Lung (tissue), 11 donors: ENCODE measurements at regions not wholly inside any gene's neighbourhood (a gene's known extent, or its start where the extent isn't known, plus 50 kb on each side); places are given as distances from the start of the nearest gene placed in this dataset.

Source experiments
- ATAC-seq: fragments of 200-7000 bp; cut with Tn5 transposase; one replicate; pipeline ENCODE4 v1.9.1; 2020; ENCODE audit warnings: moderate number of reproducible peaks; ENCODE audit not compliant: insufficient read depth, low FRiP score
- DNase-seq, 3 donors: peaks; one replicate each; pipeline ENCODE4 v3.0.0-alpha.2; 2013 to 2017
- H3K27ac ChIP-seq, 2 donors: one replicate each; pipeline ENCODE4 v1.5.1; 2013; ENCODE audit warnings: mild to moderate bottlenecking in 2 of 2, moderate library complexity in 2 of 2, control low read depth in 1 of 2, inconsistent platforms in 1 of 2, low read depth in 1 of 2, low read length in 1 of 2
- H3K27me3 ChIP-seq, 3 donors: one replicate each; pipeline ENCODE4 v1.5.1; 2013; ENCODE audit warnings: low read length in 2 of 3; ENCODE audit not compliant: control insufficient read depth in 3 of 3, insufficient read depth in 3 of 3
- H3K36me3 ChIP-seq, 4 donors: one replicate each; pipeline ENCODE4 v1.5.1; 2013; ENCODE audit warnings: low read length in 4 of 4, mild to moderate bottlenecking in 1 of 4, moderate library complexity in 1 of 4; ENCODE audit not compliant: control insufficient read depth in 4 of 4, insufficient read depth in 4 of 4
- H3K4me1 ChIP-seq, 5 donors: one replicate each; pipeline ENCODE4 v1.5.1; 2013; ENCODE audit warnings: low read length in 5 of 5, mild to moderate bottlenecking in 2 of 5, moderate library complexity in 1 of 5; ENCODE audit not compliant: control insufficient read depth in 5 of 5, insufficient read depth in 5 of 5
- H3K4me3 ChIP-seq: one replicate; pipeline ENCODE4 v1.5.1; 2013; ENCODE audit warnings: mild to moderate bottlenecking, control low read depth, moderate library complexity
- H3K9ac ChIP-seq, 2 donors: one replicate each; pipeline ENCODE4 v1.5.1; 2013; ENCODE audit warnings: low read length in 2 of 2, control low read depth in 1 of 2; ENCODE audit not compliant: insufficient read depth in 1 of 2
- H3K9me3 ChIP-seq, 4 donors: one replicate each; pipeline ENCODE4 v1.5.1; 2013; ENCODE audit warnings: low read length in 3 of 4, mild to moderate bottlenecking in 1 of 4, moderate library complexity in 1 of 4; ENCODE audit not compliant: control insufficient read depth in 4 of 4, insufficient read depth in 3 of 4
- WGBS, 2 donors: extraction: QIAGEN DNeasy Blood & Tissue Kit; methylation state at CpG; one replicate each; pipeline ENCODE4 v1.1.7; 2013; 5-methylcytosine and 5-hydroxymethylcytosine counted together
- TF ChIP-seq, protein P1 (sequence below): IDR thresholded peaks from 2 replicates; pipeline ENCODE4 v1.5.1; 2012; ENCODE audit warnings: mild to moderate bottlenecking; ENCODE audit errors: control extremely low read depth, extremely low read depth
- donor health status: control.
- donor health status: control.
- donor health status: Bipolar disorder and iron deficiency.
- donor health status: healthy.
- donor health status: DM: yes; HTN: yes; CAD: no.

DNA sequence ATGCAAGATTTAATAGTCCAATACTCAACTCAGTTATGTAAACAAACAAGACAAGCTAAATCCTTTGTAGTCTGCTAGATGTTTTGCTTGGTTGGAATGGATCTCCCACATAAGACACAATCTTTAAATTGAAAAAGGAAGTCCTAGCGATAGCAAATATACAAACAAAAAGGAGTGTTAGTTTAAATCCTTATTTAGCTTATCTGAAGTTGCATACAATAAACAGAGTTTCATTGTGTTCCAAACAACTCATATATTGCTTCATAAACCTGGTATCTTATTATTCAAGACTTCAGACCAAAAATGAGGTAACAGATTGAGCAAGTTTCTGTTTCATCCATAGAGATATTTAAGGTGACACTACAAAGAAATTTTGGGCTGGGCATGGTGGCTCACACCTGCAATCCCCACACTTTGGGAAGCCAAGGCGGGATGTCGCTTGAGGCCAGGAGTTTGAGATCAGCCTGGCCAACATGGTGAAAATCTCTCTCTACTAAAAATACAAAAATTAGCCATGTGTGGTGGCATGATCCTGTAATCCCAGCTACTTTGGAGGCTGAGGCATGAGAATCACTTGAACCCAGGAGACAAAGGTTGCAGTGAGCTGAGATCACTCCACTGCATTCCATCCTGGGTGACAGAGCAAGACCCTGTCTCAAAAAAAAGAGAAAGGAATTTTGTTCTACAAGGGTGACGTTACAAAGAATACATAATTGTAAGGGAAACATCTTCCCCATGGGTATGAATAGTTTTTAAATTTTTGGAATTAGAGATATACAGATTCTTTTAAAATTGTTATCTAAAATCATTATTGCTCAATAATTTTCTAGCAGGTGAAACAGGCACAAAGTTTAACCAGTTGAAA is 150.5 kb upstream of the L3MBTL4 start:
- H3K27ac ChIP-seq, result no peak overlapping the region
- 78 to 82% methylated on average over 4 of the region's 4 CpGs for WGBS, 2 donors

DNA sequence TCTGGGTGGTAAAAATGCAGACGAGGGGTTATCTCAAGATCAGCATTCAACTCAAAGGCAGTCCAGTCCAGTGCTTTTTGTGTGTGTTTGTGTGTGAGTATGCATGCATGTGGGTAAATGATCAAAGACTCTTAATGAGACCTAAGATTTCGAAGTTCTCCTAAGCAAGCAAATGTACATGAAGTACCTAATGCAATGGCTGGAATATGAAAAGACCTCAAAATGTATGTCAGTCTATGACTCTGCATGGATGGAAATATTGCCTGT is 151.0 kb upstream of the L3MBTL4 start:
- Histone ChIP-seq H3K4me3 (no peak overlapping the region), H3K9ac (peak overlapping the region in 1 of 2 donors; percentile 30), H3K36me3 (no peaks in the 10 kb centered on the region), H3K9me3 (no peaks in the 10 kb centered on the region), H3K27me3 (no peaks in the 10 kb centered on the region), H3K27ac (no peak overlapping the region), H3K4me1 (peaks cover 0 to 56% (median 9%) of the 10 kb centered on the region in 5 donors)
- WGBS, 2 donors, result 49 to 63% methylated on average over 2 of the region's 2 CpGs
- TF ChIP-seq, protein P1, sequence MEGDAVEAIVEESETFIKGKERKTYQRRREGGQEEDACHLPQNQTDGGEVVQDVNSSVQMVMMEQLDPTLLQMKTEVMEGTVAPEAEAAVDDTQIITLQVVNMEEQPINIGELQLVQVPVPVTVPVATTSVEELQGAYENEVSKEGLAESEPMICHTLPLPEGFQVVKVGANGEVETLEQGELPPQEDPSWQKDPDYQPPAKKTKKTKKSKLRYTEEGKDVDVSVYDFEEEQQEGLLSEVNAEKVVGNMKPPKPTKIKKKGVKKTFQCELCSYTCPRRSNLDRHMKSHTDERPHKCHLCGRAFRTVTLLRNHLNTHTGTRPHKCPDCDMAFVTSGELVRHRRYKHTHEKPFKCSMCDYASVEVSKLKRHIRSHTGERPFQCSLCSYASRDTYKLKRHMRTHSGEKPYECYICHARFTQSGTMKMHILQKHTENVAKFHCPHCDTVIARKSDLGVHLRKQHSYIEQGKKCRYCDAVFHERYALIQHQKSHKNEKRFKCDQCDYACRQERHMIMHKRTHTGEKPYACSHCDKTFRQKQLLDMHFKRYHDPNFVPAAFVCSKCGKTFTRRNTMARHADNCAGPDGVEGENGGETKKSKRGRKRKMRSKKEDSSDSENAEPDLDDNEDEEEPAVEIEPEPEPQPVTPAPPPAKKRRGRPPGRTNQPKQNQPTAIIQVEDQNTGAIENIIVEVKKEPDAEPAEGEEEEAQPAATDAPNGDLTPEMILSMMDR, result no peak
- no peak for DNase-seq
- no peak for ATAC-seq

More for the DNA sequence above, 150.5 kb upstream of the L3MBTL4 start:
- ATAC-seq (no peak), DNase-seq (peak; percentile 21 to 90 (median 89))
- H3K4me3 ChIP-seq, result no peak overlapping the region
- H3K9ac ChIP-seq, result no peak overlapping the region
- peaks cover 0 to 59% (median 9%) of the 10 kb centered on the region in 5 donors for H3K4me1 ChIP-seq
- no peaks in the 10 kb centered on the region for H3K9me3 ChIP-seq
- TF ChIP-seq, protein P1, result no peak
- H3K27me3 ChIP-seq, result no peaks in the 10 kb centered on the region
- no peaks in the 10 kb centered on the region for H3K36me3 ChIP-seq

DNA sequence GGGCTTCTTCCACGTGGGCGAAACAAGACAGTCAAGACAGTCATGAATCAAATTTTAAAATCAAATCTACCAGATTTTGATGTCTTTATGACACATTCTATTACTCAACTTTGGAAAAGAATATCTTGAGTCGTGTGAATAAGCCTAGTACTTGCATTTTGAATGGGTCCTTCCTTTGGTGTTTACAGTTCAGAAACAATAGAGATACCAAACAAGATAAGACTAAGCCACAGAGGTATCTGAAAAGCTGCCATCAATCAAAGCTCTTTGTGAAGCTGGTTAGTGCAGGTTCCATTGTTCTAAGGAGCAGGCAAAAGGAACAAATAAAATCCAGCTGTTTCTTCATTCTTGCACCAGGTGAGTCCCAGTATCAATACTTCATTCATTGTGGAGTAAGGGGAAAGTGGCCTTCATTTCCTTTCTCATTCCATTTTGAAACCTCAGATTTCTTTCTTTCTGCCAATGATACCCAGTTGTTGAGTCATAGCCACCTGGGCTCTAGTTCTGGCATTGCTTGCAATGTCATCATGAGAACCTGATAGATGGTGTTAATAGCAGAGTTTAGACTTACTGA is 151.7 kb upstream of the L3MBTL4 start:
- no peak for ATAC-seq
- H3K36me3 ChIP-seq, result no peaks in the 10 kb centered on the region
- peaks cover 0 to 49% (median 9%) of the 10 kb centered on the region in 5 donors for H3K4me1 ChIP-seq
- H3K4me3 ChIP-seq, result no peak overlapping the region
- TF ChIP-seq, protein P1, result no peak
- no peak for DNase-seq
- no peaks in the 10 kb centered on the region for H3K27me3 ChIP-seq
- 46 to 48% methylated on average over 3 of the region's 3 CpGs for WGBS, 2 donors
- H3K27ac ChIP-seq, result no peak overlapping the region
- H3K9me3 ChIP-seq, result no peaks in the 10 kb centered on the region
- H3K9ac ChIP-seq, result peak overlapping the region in 1 of 2 donors; percentile 33
